PFSK-1 (cell line): ENCODE measurements at regions not wholly inside any gene's neighbourhood (a gene's known extent, or its start where the extent isn't known, plus 50 kb on each side); places are given as distances from the start of the nearest gene placed in this dataset.

Source experiments
- FOXP2 ChIP-seq: optimal IDR thresholded peaks from 2 replicates; pipeline ENCODE3; 2011; ENCODE audit warnings: borderline replicate concordance, control low read depth, inconsistent platforms; ENCODE audit not compliant: insufficient read depth; ENCODE audit errors: extremely low read length, extremely low read depth
- POLR2AphosphoS5 ChIP-seq: IDR thresholded peaks from 2 replicates; pipeline ENCODE4 v1.6.1; 2012; ENCODE audit warnings: low read depth, mild to moderate bottlenecking, control low read depth, low read length, moderate library complexity
- REST ChIP-seq, 2 experiments: IDR thresholded peaks; 2 replicates each; pipeline versions ENCODE4 v1.6.1 to v1.8.0; 2011 to 2012; ENCODE audit warnings: low read depth in 2 of 2, low read length in 2 of 2, control low read depth in 1 of 2, inconsistent platforms in 1 of 2, mild to moderate bottlenecking in 1 of 2, moderate library complexity in 1 of 2; ENCODE audit not compliant: insufficient read depth in 1 of 2

GRCh38 chr10:124235232-124235631, 141.8 kb upstream of the CHST15 start:
- TF ChIP-seq POLR2AphosphoS5, result no peak
- TF ChIP-seq FOXP2, result no peak
- no peak for TF ChIP-seq REST (IDR thresholded peaks at IDR 0.05; ENCODE audit: insufficient read depth in 1 of 2, low read depth in 2 of 2, low read length in 2 of 2)
